ENCODE measurements at regions not wholly inside any gene's neighbourhood (a gene's known extent, or its start where the extent isn't known, plus 50 kb on each side); places are given as distances from the start of the nearest gene placed in this dataset.

DNA sequence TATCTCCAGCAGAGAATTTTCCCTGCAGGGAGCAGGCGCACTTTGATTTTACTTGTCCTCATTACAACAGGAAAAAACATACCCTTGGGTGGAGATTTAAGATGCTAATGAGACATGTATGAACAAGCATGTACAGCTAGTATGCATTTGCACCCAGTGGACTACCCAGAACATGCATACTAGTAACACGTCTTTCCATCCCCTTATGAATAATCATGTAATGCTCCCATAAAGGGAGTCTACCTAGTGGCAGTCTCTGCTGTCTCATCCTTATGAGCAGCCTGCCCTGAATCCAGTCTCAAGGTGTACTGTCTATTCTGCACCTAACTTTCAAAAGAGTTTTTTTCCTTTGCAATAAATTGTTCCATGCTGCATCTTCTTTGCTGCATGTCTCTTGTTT, 1222.0 kb downstream of the ROBO1 start:
- TF ChIP-seq SMARCC2 (IDR thresholded peaks at IDR 0.05) (no peak), TBL1XR1 (IDR thresholded peaks at IDR 0.05; ENCODE audit: borderline replicate concordance, low read length, partially characterized antibody) (no peak), MTA3 (CRISPR knock-in tag; IDR thresholded peaks at IDR 0.05) (no peak)
